NCI-H2081 treated with DMSO at 0.1 percent for 48 hours (cell line): ENCODE measurements at regions not wholly inside any gene's neighbourhood (a gene's known extent, or its start where the extent isn't known, plus 50 kb on each side); places are given as distances from the start of the nearest gene placed in this dataset.
"Not testable (repeated sequence)": the region's sequence is repeated elsewhere in the genome, so short reads cannot be mapped to it uniquely, and the experiment has no call there.

ENCODE experiments used
- DNase-seq: peaks from one replicate; lab custom pipeline; 2025; lab: John Stamatoyannopoulos, UW

GRCh38 chr1:234899041-234899729, 229.5 kb downstream of the TOMM20 start:
- peak; percentile 13 for DNase-seq

GRCh38 chr1:234898455-234899033, 230.1 kb downstream of the TOMM20 start:
- DNase-seq, result no peak

- DNase-seq, result no peak
Observed at GRCh38 chr1:234897754-234898454, 230.7 kb downstream of the TOMM20 start.

- no peak for DNase-seq
Observed at GRCh38 chr1:234897390-234897749, 231.3 kb downstream of the TOMM20 start.

GRCh38 chr1:234896477-234897389, 231.9 kb downstream of the TOMM20 start:
- DNase-seq, result no peak

GRCh38 chr1:234893725-234894630, 234.7 kb downstream of the TOMM20 start:
- peak; percentile 86 for DNase-seq

GRCh38 chr1:234893359-234893724, 235.3 kb downstream of the TOMM20 start:
- no peak for DNase-seq

GRCh38 chr1:234892642-234893041, 236.0 kb downstream of the TOMM20 start:
- no peak for DNase-seq

GRCh38 chr1:234891427-234891826, 237.2 kb downstream of the TOMM20 start:
- no peak for DNase-seq

GRCh38 chr1:234889643-234890042, 239.0 kb downstream of the TOMM20 start:
- DNase-seq, result no peak

- DNase-seq, result not testable (repeated sequence)
Observed at GRCh38 chr1:234888247-234888646, 240.4 kb downstream of the TOMM20 start.

- DNase-seq, result no peak
Observed at GRCh38 chr1:234887016-234887900, 241.4 kb downstream of the TOMM20 start.

- no peak for DNase-seq
Observed at GRCh38 chr1:234886081-234886984, 242.3 kb downstream of the TOMM20 start.

GRCh38 chr1:234885601-234886000, 243.0 kb downstream of the TOMM20 start:
- no peak for DNase-seq

GRCh38 chr1:234884701-234885100, 243.9 kb downstream of the TOMM20 start:
- no peak for DNase-seq

GRCh38 chr1:234884006-234884405, 244.6 kb downstream of the TOMM20 start:
- DNase-seq, result no peak

- no peak for DNase-seq
Observed at GRCh38 chr1:234882898-234883297, 245.7 kb downstream of the TOMM20 start.

GRCh38 chr1:234881893-234882771, 246.5 kb downstream of the TOMM20 start:
- no peak for DNase-seq
